HPDE6-E6E7 (cell line): ENCODE measurements at regions not wholly inside any gene's neighbourhood (a gene's known extent, or its start where the extent isn't known, plus 50 kb on each side); places are given as distances from the start of the nearest gene placed in this dataset.

ENCODE experiments used
- DNase-seq: peaks from one replicate; pipeline ENCODE4 v3.0.0; 2011; ENCODE audit warnings: missing footprints; ENCODE audit errors: extremely low spot score

- DNase-seq = no peak
Observed at GRCh38 chr7:27299861-27300260, 57.3 kb downstream of the EVX1 start.

GRCh38 chr7:27300421-27300820, 57.8 kb downstream of the EVX1 start:
- no peak for DNase-seq

GRCh38 chr7:27302590-27302989, 60.0 kb downstream of the EVX1 start:
- DNase-seq = no peak

GRCh38 chr7:27303026-27303425, 60.4 kb downstream of the EVX1 start:
- DNase-seq = peak; percentile 82

GRCh38 chr7:27305854-27306253, 63.3 kb downstream of the EVX1 start:
- no peak for DNase-seq

GRCh38 chr7:27312820-27313219, 70.2 kb downstream of the EVX1 start:
- DNase-seq = no peak

- DNase-seq = no peak
Observed at GRCh38 chr7:27314111-27314510, 71.5 kb downstream of the EVX1 start.

- no peak for DNase-seq
Observed at GRCh38 chr7:27315066-27315465, 72.5 kb downstream of the EVX1 start.

GRCh38 chr7:27316311-27316710, 73.7 kb downstream of the EVX1 start:
- no peak for DNase-seq

- no peak for DNase-seq
Observed at GRCh38 chr7:27324246-27324645, 81.6 kb downstream of the EVX1 start.

GRCh38 chr7:27329909-27330308, 87.3 kb downstream of the EVX1 start:
- DNase-seq = no peak

- no peak for DNase-seq
Observed at GRCh38 chr7:27339478-27339877, 96.9 kb downstream of the EVX1 start.

GRCh38 chr7:27344471-27344870, 101.9 kb downstream of the EVX1 start:
- no peak for DNase-seq

GRCh38 chr7:27345164-27345887, 102.7 kb downstream of the EVX1 start:
- no peak for DNase-seq

GRCh38 chr7:27345997-27346396, 103.4 kb downstream of the EVX1 start:
- DNase-seq = no peak

- DNase-seq = peak; percentile 61
Observed at GRCh38 chr7:27346531-27347275, 104.1 kb downstream of the EVX1 start.

GRCh38 chr7:27347276-27347640, 104.7 kb downstream of the EVX1 start:
- DNase-seq = no peak

- no peak for DNase-seq
Observed at GRCh38 chr7:27349621-27350020, 107.0 kb downstream of the EVX1 start.

GRCh38 chr7:27351137-27351536, 108.5 kb downstream of the EVX1 start:
- no peak for DNase-seq

GRCh38 chr7:27351786-27352185, 109.2 kb downstream of the EVX1 start:
- no peak for DNase-seq

- no peak for DNase-seq
Observed at GRCh38 chr7:27359181-27360125, 116.9 kb downstream of the EVX1 start.

GRCh38 chr7:27361522-27361921, 118.9 kb downstream of the EVX1 start:
- no peak for DNase-seq
